ENCODE measurements at regions not wholly inside any gene's neighbourhood (a gene's known extent, or its start where the extent isn't known, plus 50 kb on each side); places are given as distances from the start of the nearest gene placed in this dataset.

DNA sequence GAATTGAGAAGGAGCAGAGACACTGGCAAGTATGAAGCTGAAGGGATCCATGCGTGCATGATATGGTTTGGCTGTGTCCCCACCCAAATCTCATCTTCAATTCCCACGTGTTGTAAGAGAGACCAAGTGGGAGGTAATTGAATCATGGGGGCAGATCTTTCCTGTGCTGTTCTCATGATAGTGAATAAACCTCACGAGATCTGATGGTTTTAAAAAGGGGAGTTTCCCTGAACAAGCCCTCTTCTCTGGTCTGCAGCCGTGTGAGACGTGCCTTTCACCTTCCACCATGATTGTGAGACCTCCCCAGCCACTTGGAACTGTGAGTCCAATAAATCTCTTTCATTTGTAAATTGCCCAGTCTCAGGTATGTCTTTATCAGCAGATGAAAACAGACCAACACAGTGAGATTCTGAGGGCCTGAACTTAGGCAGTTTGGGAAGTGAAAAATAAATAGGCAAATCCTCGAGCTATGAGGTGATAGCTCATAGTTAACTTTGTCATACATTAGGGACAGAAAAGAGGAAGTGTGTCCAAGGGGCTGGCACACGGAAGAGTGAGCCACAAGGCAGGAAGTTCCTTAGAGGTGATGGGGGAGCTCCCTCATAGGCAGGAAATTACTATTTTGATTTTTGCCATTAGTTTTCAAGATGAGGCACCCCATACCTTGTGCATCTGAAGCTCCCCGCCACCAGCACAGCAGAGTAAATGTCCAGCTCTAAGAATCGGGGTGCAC is 658.8 kb upstream of the ID2 start:
- Mint-ChIP-seq H3K9me3 (ENCODE audit: unreplicated experiment) (no peaks in the 10 kb centered on the region), H3K27ac (ENCODE audit: unreplicated experiment) (no peak overlapping the region), H3K27me3 (ENCODE audit: insufficient read depth, unreplicated experiment) (peaks cover 20% of the 10 kb centered on the region), H3K4me1 (ENCODE audit: low read depth, unreplicated experiment) (no peaks in the 10 kb centered on the region), H3K4me3 (ENCODE audit: unreplicated experiment) (no peak overlapping the region), H3K36me3 (ENCODE audit: insufficient read depth, unreplicated experiment) (no peaks in the 10 kb centered on the region)
- Histone ChIP-seq H3K4me1 (no peaks in the 10 kb centered on the region), H3K9me3 (no peaks in the 10 kb centered on the region), H3K4me3 (ENCODE audit: low read depth, low read length) (no peak overlapping the region), H3K27me3 (replicated peaks; ENCODE audit: control insufficient read depth, insufficient read depth, low read length) (no peaks in the 10 kb centered on the region), H3K36me3 (ENCODE audit: control insufficient read depth, insufficient read depth, low read length) (no peaks in the 10 kb centered on the region)
- no TSS peak for BruUV-seq (replicated peaks)
- no peak for DNase-seq
- TF ChIP-seq, protein P1, sequence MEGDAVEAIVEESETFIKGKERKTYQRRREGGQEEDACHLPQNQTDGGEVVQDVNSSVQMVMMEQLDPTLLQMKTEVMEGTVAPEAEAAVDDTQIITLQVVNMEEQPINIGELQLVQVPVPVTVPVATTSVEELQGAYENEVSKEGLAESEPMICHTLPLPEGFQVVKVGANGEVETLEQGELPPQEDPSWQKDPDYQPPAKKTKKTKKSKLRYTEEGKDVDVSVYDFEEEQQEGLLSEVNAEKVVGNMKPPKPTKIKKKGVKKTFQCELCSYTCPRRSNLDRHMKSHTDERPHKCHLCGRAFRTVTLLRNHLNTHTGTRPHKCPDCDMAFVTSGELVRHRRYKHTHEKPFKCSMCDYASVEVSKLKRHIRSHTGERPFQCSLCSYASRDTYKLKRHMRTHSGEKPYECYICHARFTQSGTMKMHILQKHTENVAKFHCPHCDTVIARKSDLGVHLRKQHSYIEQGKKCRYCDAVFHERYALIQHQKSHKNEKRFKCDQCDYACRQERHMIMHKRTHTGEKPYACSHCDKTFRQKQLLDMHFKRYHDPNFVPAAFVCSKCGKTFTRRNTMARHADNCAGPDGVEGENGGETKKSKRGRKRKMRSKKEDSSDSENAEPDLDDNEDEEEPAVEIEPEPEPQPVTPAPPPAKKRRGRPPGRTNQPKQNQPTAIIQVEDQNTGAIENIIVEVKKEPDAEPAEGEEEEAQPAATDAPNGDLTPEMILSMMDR (IDR thresholded peaks at IDR 0.05; ENCODE audit: insufficient read depth in 1 of 2, low read depth in 1 of 2, low read length in 1 of 2, severe bottlenecking in 1 of 2, unreplicated experiment in 1 of 2), result no peak
- CTCF ChIA-PET, result no interaction called here
- intact Hi-C loops (cut with micrococcal nuclease; ENCODE audit: unreplicated experiment), result no loop called here
- POLR2A ChIA-PET, result no interaction called here

DNA sequence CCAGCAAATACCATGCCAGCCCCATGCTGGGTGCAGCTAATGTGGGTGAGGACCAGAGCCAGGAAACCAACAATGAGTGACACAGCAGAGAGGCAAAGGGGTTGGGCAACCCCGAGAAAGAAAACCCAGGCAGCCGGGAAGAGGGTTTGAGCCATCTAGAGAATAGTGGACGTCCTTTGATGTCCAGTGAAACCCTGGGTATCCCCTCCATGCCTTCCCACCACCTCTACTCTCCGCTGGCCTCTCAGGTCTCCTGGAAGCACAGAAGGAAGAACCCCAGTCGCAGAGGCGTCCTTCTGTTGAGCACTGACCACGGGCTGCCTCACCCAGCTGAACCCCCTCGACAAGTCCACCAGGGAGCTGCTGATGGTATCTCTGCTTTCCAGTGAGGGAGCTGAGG is 657.4 kb upstream of the ID2 start:
- Histone ChIP-seq H3K4me3 (ENCODE audit: low read depth, low read length) (no peak overlapping the region), H3K9me3 (no peaks in the 10 kb centered on the region), H3K4me1 (no peaks in the 10 kb centered on the region), H3K36me3 (ENCODE audit: control insufficient read depth, insufficient read depth, low read length) (no peaks in the 10 kb centered on the region), H3K27me3 (replicated peaks; ENCODE audit: control insufficient read depth, insufficient read depth, low read length) (no peaks in the 10 kb centered on the region)
- no peaks in the 10 kb centered on the region for H3K9me3 Mint-ChIP-seq (ENCODE audit: unreplicated experiment)
- H3K4me3 Mint-ChIP-seq (ENCODE audit: unreplicated experiment), result no peak overlapping the region
- POLR2A ChIA-PET, result no interaction called here
- H3K36me3 Mint-ChIP-seq (ENCODE audit: insufficient read depth, unreplicated experiment), result no peaks in the 10 kb centered on the region
- no TSS peak for BruUV-seq (replicated peaks)
- intact Hi-C loops (cut with micrococcal nuclease; ENCODE audit: unreplicated experiment), result no loop called here
- CTCF ChIA-PET, result no interaction called here
- DNase-seq, result no peak
- no peaks in the 10 kb centered on the region for H3K4me1 Mint-ChIP-seq (ENCODE audit: low read depth, unreplicated experiment)
- TF ChIP-seq, protein P1 (IDR thresholded peaks at IDR 0.05; ENCODE audit: insufficient read depth in 1 of 2, low read depth in 1 of 2, low read length in 1 of 2, severe bottlenecking in 1 of 2, unreplicated experiment in 1 of 2), result no peak
- H3K27me3 Mint-ChIP-seq (ENCODE audit: insufficient read depth, unreplicated experiment), result peaks cover 20% of the 10 kb centered on the region
- H3K27ac Mint-ChIP-seq (ENCODE audit: unreplicated experiment), result no peak overlapping the region

DNA sequence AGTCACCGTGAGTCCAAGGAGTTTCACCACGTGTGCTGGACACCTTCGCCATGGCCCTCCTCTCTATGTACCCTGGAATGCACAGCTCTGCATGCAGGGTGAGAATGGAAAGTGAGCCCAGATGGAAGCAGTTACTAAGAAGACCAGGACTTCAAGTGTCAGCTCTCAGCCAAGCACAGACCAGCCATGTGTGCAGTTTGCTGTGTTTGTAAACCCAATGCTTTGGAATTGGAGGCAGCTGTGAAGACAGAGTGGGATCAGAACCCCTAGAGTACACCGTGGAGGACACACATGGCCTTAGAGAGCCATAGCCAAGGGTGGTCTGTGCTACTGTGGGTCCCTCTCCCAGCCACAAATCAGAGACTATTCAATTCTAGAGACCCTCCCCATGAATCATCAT is 655.5 kb upstream of the ID2 start:
- Mint-ChIP-seq H3K36me3 (ENCODE audit: insufficient read depth, unreplicated experiment) (no peaks in the 10 kb centered on the region), H3K27me3 (ENCODE audit: insufficient read depth, unreplicated experiment) (peaks cover 18% of the 10 kb centered on the region), H3K9me3 (ENCODE audit: unreplicated experiment) (no peaks in the 10 kb centered on the region), H3K27ac (ENCODE audit: unreplicated experiment) (no peak overlapping the region), H3K4me1 (ENCODE audit: low read depth, unreplicated experiment) (no peaks in the 10 kb centered on the region), H3K4me3 (ENCODE audit: unreplicated experiment) (no peak overlapping the region)
- Histone ChIP-seq H3K36me3 (ENCODE audit: control insufficient read depth, insufficient read depth, low read length) (no peaks in the 10 kb centered on the region), H3K9me3 (no peaks in the 10 kb centered on the region), H3K4me1 (no peaks in the 10 kb centered on the region), H3K4me3 (ENCODE audit: low read depth, low read length) (no peak overlapping the region), H3K27me3 (replicated peaks; ENCODE audit: control insufficient read depth, insufficient read depth, low read length) (no peaks in the 10 kb centered on the region)
- intact Hi-C loops (cut with micrococcal nuclease; ENCODE audit: unreplicated experiment), result no loop called here
- CTCF ChIA-PET, result no interaction called here
- DNase-seq, result no peak
- POLR2A ChIA-PET, result no interaction called here
- TF ChIP-seq, protein P1 (IDR thresholded peaks at IDR 0.05; ENCODE audit: insufficient read depth in 1 of 2, low read depth in 1 of 2, low read length in 1 of 2, severe bottlenecking in 1 of 2, unreplicated experiment in 1 of 2), result no peak
- BruUV-seq (replicated peaks), result no TSS peak

Data from Caco-2 (cell line).